Effector CD4-positive, alpha-beta T cell (primary cell): ENCODE measurements at regions not wholly inside any gene's neighbourhood (a gene's known extent, or its start where the extent isn't known, plus 50 kb on each side); places are given as distances from the start of the nearest gene placed in this dataset.
"Not testable (repeated sequence)": the region's sequence is repeated elsewhere in the genome, so short reads cannot be mapped to it uniquely, and the experiment has no call there.

Source experiments
- DNase-seq: peaks from one replicate; pipeline ENCODE4 v3.0.0-alpha.2; 2020

GRCh38 chr3:152720951-152721718, 113.8 kb upstream of the P2RY1 start:
- DNase-seq: no peak

GRCh38 chr3:152724270-152724669, 110.7 kb upstream of the P2RY1 start:
- no peak for DNase-seq

- DNase-seq: no peak
These were observed 106.5 kb upstream of the P2RY1 start for GRCh38 chr3:152728231-152728980.

GRCh38 chr3:152729906-152730305, 105.0 kb upstream of the P2RY1 start:
- DNase-seq: no peak

- no peak for DNase-seq
These were observed 103.4 kb upstream of the P2RY1 start for GRCh38 chr3:152731511-152731910.

GRCh38 chr3:152733584-152734119, 101.3 kb upstream of the P2RY1 start:
- no peak for DNase-seq

- DNase-seq: no peak
These were observed 97.7 kb upstream of the P2RY1 start for GRCh38 chr3:152737021-152737908.

- DNase-seq: no peak
These were observed 96.3 kb upstream of the P2RY1 start for GRCh38 chr3:152738656-152739055.

GRCh38 chr3:152742368-152743347, 92.3 kb upstream of the P2RY1 start:
- no peak for DNase-seq

- no peak for DNase-seq
These were observed 89.3 kb upstream of the P2RY1 start for GRCh38 chr3:152745646-152746045.

GRCh38 chr3:152754303-152754702, 80.6 kb upstream of the P2RY1 start:
- DNase-seq: no peak

GRCh38 chr3:152756807-152757206, 78.1 kb upstream of the P2RY1 start:
- DNase-seq: no peak

GRCh38 chr3:152760024-152760563, 74.8 kb upstream of the P2RY1 start:
- DNase-seq: no peak

GRCh38 chr3:152760591-152760990, 74.3 kb upstream of the P2RY1 start:
- no peak for DNase-seq

- DNase-seq: no peak
These were observed 66.5 kb upstream of the P2RY1 start for GRCh38 chr3:152768478-152768877.

GRCh38 chr3:152769523-152769922, 65.4 kb upstream of the P2RY1 start:
- no peak for DNase-seq

- no peak for DNase-seq
These were observed 64.6 kb upstream of the P2RY1 start for GRCh38 chr3:152770296-152770695.

- no peak for DNase-seq
These were observed 63.8 kb upstream of the P2RY1 start for GRCh38 chr3:152771120-152771519.

GRCh38 chr3:152772674-152773225, 62.2 kb upstream of the P2RY1 start:
- no peak for DNase-seq

- no peak for DNase-seq
These were observed 61.3 kb upstream of the P2RY1 start for GRCh38 chr3:152773633-152774032.

GRCh38 chr3:152774230-152774629, 60.7 kb upstream of the P2RY1 start:
- not testable (repeated sequence) for DNase-seq
